GM12875 (cell line): ENCODE measurements at regions not wholly inside any gene's neighbourhood (a gene's known extent, or its start where the extent isn't known, plus 50 kb on each side); places are given as distances from the start of the nearest gene placed in this dataset.

Experiments used
- H3K4me3 ChIP-seq: one replicate; pipeline ENCODE4 v1.5.1; 2011; ENCODE audit warnings: low read depth, low read length, control low read depth
- TF ChIP-seq, protein P1 (sequence below): IDR thresholded peaks from 2 replicates; pipeline ENCODE4 v1.5.1; 2011; ENCODE audit warnings: low read depth, mild to moderate bottlenecking, control low read depth, inconsistent platforms, low read length, moderate library complexity, borderline replicate concordance; ENCODE audit not compliant: insufficient read depth

DNA sequence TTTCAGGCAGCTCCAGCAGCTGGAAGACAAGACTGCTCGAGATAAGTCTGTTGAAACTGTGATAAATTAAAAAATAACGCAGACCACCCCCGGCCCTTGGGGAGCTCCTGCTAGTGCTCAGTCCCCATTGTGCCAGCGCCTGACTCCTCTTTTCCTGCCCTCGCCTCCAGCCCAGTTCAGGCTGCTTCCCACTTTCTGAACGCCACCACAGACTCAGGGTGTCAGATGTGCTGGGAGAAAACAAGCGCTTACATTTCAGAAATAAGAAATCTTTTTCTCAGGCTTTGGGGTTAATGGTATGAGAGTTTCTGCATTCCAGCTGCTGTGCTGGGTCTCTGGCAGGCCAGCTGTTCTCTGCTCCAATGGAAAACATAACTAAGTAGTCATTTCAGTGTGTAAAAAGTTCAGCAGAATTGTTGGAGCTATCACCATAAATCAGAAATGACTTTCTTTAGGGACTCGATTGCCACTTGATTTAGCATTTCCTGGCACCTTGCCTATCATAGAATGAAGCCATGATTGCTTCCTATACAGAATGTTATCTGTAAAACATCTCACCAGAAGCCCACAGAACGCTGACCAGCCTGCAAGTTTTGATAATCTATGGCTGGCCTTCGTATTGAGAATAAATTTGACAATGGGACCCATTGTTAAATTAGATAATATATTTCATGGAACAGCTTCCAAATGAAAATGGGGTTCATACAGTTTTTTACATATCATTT lies 257.0 kb upstream of the ZNF32 start:
- H3K4me3 ChIP-seq = no peak overlapping the region
- TF ChIP-seq, protein P1, sequence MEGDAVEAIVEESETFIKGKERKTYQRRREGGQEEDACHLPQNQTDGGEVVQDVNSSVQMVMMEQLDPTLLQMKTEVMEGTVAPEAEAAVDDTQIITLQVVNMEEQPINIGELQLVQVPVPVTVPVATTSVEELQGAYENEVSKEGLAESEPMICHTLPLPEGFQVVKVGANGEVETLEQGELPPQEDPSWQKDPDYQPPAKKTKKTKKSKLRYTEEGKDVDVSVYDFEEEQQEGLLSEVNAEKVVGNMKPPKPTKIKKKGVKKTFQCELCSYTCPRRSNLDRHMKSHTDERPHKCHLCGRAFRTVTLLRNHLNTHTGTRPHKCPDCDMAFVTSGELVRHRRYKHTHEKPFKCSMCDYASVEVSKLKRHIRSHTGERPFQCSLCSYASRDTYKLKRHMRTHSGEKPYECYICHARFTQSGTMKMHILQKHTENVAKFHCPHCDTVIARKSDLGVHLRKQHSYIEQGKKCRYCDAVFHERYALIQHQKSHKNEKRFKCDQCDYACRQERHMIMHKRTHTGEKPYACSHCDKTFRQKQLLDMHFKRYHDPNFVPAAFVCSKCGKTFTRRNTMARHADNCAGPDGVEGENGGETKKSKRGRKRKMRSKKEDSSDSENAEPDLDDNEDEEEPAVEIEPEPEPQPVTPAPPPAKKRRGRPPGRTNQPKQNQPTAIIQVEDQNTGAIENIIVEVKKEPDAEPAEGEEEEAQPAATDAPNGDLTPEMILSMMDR = no peak

DNA sequence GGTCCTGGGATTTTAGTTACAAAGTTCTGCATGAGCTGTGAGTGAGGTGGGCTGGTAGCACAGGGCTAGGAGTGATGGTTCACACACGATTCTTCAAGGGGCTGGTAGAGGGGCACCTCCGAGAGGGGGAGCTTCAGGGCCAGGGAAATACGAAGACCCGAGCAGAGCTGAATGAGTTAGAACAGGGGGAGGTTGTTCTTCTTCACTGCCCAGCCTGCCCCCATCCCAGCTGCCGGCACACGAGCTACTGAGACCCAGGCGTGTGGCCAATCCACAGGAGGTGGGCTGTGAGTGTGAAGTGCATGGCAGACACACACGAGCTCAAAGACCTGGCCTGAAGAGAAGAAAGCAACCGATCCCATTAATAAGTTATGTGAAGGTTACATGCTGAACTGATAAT lies 256.2 kb upstream of the ZNF32 start:
- TF ChIP-seq, protein P1 = no peak
- no peak overlapping the region for H3K4me3 ChIP-seq

DNA sequence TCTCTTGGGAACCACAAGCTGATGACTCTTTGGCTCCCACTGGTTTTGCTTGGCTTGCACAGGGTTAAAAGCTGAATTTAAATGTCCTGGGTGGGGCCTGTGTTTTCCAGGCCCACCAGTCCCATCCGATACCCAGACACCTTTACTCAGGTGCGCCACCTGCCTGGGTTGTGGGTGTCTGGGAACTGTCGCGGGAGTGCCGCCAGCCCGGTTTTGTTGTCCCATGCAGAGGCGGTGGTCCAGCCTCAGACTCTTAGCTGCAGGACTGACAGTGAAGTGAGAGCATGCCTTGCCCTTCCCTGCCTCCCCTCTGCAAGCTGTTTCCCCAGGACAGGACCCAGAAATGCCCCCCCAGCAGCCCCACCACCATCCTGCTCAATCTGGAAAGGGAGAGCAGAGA lies 255.6 kb upstream of the ZNF32 start:
- TF ChIP-seq, protein P1 = no peak
- no peak overlapping the region for H3K4me3 ChIP-seq

DNA sequence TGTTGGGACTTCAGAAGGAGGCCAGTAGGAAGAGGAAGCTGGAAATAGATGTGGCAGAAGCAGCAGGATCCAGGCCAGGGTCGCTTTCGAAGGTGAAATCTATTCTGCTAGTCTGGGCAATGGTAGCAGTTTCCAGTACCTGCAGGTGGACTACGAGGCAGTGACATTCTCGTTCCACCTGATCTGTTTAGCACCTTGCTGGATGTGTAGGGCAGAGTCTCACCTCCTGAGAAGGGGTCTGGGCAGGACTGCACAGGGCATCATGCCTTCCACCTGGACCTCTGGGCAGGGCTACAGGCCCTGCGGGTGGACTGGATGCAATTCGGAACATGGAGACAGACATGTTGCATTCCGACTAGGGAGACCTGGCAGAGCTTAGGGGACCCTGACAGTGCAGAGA lies 254.8 kb upstream of the ZNF32 start:
- TF ChIP-seq, protein P1 = no peak
- no peak overlapping the region for H3K4me3 ChIP-seq

DNA sequence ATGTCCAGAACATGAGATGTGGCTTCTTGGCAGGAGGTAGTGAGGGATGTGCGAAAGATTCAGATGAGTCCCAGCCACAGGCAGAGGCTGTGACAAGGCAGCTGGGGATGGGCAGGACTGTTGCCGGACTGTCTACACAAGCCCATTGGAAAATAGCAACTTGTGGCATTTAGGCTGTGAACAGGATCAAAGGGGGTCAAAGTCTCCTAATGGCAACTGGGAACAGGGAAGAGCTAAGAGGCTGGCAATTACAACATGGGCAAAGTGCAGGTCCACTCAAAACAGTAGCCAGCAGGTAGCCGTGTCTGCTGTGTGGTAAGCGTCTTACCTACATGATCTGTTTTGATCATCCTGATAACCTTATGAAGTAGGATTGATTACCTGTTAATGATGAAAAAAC lies 254.2 kb upstream of the ZNF32 start:
- TF ChIP-seq, protein P1 = no peak
- H3K4me3 ChIP-seq = no peak overlapping the region

DNA sequence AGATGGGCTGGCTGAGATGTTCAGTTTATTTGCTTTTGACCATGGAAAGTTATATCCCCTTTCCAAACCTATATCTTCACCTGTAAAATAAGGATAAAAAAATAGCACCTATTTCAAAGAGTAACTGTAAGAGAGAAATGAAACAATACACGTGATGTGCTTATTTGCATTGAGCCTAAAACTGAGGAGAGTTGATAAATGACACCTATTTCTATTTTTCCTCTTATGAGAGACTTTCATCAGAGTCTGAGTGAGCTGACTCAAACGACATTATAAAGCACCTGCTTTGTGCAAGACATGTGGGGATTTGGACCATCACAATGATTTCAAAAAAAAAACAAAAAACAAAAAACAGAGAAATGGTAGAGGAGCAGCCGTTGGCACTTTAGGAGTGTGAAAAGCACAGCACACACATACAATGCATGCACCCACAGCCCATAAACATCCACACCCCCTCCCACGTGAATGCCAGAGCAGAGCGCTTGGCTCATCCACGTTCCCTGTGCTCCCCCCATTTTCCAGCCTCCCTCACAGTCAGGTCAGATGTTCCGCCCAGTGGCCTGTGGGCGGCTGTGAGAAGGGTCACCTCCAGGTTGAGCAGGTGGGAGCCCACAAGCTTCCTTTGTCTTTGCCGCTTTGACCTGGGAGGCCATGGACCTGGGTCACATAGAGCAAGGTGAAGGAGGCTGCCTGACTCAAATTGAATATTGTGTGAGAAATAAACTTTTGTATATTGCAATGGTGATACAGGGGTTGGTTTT lies 253.2 kb upstream of the ZNF32 start:
- TF ChIP-seq, protein P1 = no peak
- H3K4me3 ChIP-seq = no peak overlapping the region

DNA sequence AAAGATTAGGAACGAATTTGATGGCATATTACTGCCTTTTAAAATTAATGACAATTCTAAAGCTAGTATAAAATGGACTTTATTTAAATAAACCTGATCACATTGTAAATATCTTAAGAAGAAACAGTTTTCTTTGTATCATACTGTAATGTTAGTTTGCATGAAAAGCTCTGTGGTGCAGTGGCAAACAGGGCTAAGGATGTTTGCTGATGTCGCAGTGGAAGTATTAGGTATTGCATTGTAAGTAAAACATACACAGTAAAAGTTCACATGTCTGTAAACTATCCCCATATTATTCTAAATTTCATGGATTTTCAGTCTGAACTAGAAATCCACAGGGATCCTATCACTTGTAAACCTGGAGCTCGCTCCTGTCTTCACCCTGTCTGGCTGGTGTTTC lies 252.6 kb upstream of the ZNF32 start:
- TF ChIP-seq, protein P1 = no peak
- H3K4me3 ChIP-seq = no peak overlapping the region
